B cell (primary cell): ENCODE measurements at regions not wholly inside any gene's neighbourhood (a gene's known extent, or its start where the extent isn't known, plus 50 kb on each side); places are given as distances from the start of the nearest gene placed in this dataset.

Source experiments
- EZH2 ChIP-seq: IDR thresholded peaks from 2 replicates; pipeline ENCODE4 v1.6.1; 2012; ENCODE audit warnings: borderline replicate concordance, low read depth, mild to moderate bottlenecking, moderate library complexity, low read length; ENCODE audit not compliant: insufficient read depth, poor library complexity, severe bottlenecking
- TF ChIP-seq, protein P1 (sequence below): fragments of 200-600 bp; IDR thresholded peaks from one replicate; pipeline ENCODE4 v1.8.0; 2022; ENCODE audit warnings: antibody characterized with exemption, mild to moderate bottlenecking

- TF ChIP-seq EZH2 = no peak
- TF ChIP-seq, protein P1, sequence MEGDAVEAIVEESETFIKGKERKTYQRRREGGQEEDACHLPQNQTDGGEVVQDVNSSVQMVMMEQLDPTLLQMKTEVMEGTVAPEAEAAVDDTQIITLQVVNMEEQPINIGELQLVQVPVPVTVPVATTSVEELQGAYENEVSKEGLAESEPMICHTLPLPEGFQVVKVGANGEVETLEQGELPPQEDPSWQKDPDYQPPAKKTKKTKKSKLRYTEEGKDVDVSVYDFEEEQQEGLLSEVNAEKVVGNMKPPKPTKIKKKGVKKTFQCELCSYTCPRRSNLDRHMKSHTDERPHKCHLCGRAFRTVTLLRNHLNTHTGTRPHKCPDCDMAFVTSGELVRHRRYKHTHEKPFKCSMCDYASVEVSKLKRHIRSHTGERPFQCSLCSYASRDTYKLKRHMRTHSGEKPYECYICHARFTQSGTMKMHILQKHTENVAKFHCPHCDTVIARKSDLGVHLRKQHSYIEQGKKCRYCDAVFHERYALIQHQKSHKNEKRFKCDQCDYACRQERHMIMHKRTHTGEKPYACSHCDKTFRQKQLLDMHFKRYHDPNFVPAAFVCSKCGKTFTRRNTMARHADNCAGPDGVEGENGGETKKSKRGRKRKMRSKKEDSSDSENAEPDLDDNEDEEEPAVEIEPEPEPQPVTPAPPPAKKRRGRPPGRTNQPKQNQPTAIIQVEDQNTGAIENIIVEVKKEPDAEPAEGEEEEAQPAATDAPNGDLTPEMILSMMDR = no peak
Observed at GRCh38 chr10:89082086-89082485, 91.5 kb downstream of the FAS start.
